ENCODE measurements at regions not wholly inside any gene's neighbourhood (a gene's known extent, or its start where the extent isn't known, plus 50 kb on each side); places are given as distances from the start of the nearest gene placed in this dataset.

GRCh38 chr16:51988977-51989376, 558.0 kb downstream of the TOX3 start:
- TF ChIP-seq CTCF (IDR thresholded peaks at IDR 0.05; ENCODE audit: low read length, missing control alignments): no peak
- no peak for DNase-seq (ENCODE audit: low read depth)
- H3K4me3 ChIP-seq (replicated peaks; ENCODE audit: low read depth, low read length): no peak overlapping the region

GRCh38 chr16:51987519-51987918, 559.4 kb downstream of the TOX3 start:
- H3K4me3 ChIP-seq (replicated peaks; ENCODE audit: low read depth, low read length): no peak overlapping the region
- DNase-seq (ENCODE audit: low read depth): no peak
- no peak for TF ChIP-seq CTCF (IDR thresholded peaks at IDR 0.05; ENCODE audit: low read length, missing control alignments)

GRCh38 chr16:51986717-51987116, 560.2 kb downstream of the TOX3 start:
- DNase-seq (ENCODE audit: low read depth): no peak
- no peak for TF ChIP-seq CTCF (IDR thresholded peaks at IDR 0.05; ENCODE audit: low read length, missing control alignments)
- no peak overlapping the region for H3K4me3 ChIP-seq (replicated peaks; ENCODE audit: low read depth, low read length)

- no peak overlapping the region for H3K4me3 ChIP-seq (replicated peaks; ENCODE audit: low read depth, low read length)
- DNase-seq (ENCODE audit: low read depth): no peak
- no peak for TF ChIP-seq CTCF (IDR thresholded peaks at IDR 0.05; ENCODE audit: low read length, missing control alignments)
These were observed 560.6 kb downstream of the TOX3 start for GRCh38 chr16:51986301-51986700.

- TF ChIP-seq CTCF (IDR thresholded peaks at IDR 0.05; ENCODE audit: low read length, missing control alignments): no peak
- H3K4me3 ChIP-seq (replicated peaks; ENCODE audit: low read depth, low read length): no peak overlapping the region
- no peak for DNase-seq (ENCODE audit: low read depth)
These were observed 561.8 kb downstream of the TOX3 start for GRCh38 chr16:51985126-51985525.

GRCh38 chr16:51984395-51984794, 562.5 kb downstream of the TOX3 start:
- no peak overlapping the region for H3K4me3 ChIP-seq (replicated peaks; ENCODE audit: low read depth, low read length)
- no peak for DNase-seq (ENCODE audit: low read depth)
- TF ChIP-seq CTCF (IDR thresholded peaks at IDR 0.05; ENCODE audit: low read length, missing control alignments): no peak

All from fibroblast of pulmonary artery (primary cell).